Stimulated activated naive CD4-positive, alpha-beta T cell treated with Interleukin-2 at 50 U/mL for 16 hours (primary cell): ENCODE measurements at regions not wholly inside any gene's neighbourhood (a gene's known extent, or its start where the extent isn't known, plus 50 kb on each side); places are given as distances from the start of the nearest gene placed in this dataset.
"Not testable (repeated sequence)": the region's sequence is repeated elsewhere in the genome, so short reads cannot be mapped to it uniquely, and the experiment has no call there.

Experiments used
- DNase-seq: peaks from one replicate; lab custom pipeline; 2025; lab: John Stamatoyannopoulos, UW

- peak; percentile 75 for DNase-seq
These were observed 85.2 kb upstream of the NDUFV2 start for GRCh38 chr18:9017167-9017904.

- no peak for DNase-seq
These were observed 84.6 kb upstream of the NDUFV2 start for GRCh38 chr18:9017905-9018227.

GRCh38 chr18:9019135-9019534 lies 83.4 kb upstream of the NDUFV2 start:
- DNase-seq = no peak

GRCh38 chr18:9020221-9020620 lies 82.3 kb upstream of the NDUFV2 start:
- no peak for DNase-seq

- no peak for DNase-seq
These were observed 81.0 kb upstream of the NDUFV2 start for GRCh38 chr18:9021458-9021857.

- DNase-seq = no peak
These were observed 79.9 kb upstream of the NDUFV2 start for GRCh38 chr18:9022397-9023155.

GRCh38 chr18:9024031-9024646 lies 78.4 kb upstream of the NDUFV2 start:
- DNase-seq = not testable (repeated sequence)

- no peak for DNase-seq
These were observed 77.2 kb upstream of the NDUFV2 start for GRCh38 chr18:9025091-9025838.

- DNase-seq = no peak
These were observed 73.4 kb upstream of the NDUFV2 start for GRCh38 chr18:9029131-9029530.

- DNase-seq = no peak
These were observed 70.0 kb upstream of the NDUFV2 start for GRCh38 chr18:9032519-9032918.

- DNase-seq = no peak
These were observed 64.1 kb upstream of the NDUFV2 start for GRCh38 chr18:9038277-9038871.

GRCh38 chr18:9039441-9040071 lies 62.9 kb upstream of the NDUFV2 start:
- no peak for DNase-seq

- DNase-seq = no peak
These were observed 59.6 kb upstream of the NDUFV2 start for GRCh38 chr18:9042766-9043481.

GRCh38 chr18:9043581-9043980 lies 58.9 kb upstream of the NDUFV2 start:
- no peak for DNase-seq

GRCh38 chr18:9047715-9048114 lies 54.8 kb upstream of the NDUFV2 start:
- no peak for DNase-seq

- no peak for DNase-seq
These were observed 54.3 kb upstream of the NDUFV2 start for GRCh38 chr18:9048236-9048635.

GRCh38 chr18:9048808-9049494 lies 53.5 kb upstream of the NDUFV2 start:
- no peak for DNase-seq

GRCh38 chr18:9049495-9049809 lies 53.0 kb upstream of the NDUFV2 start:
- DNase-seq = no peak

- not testable (repeated sequence) for DNase-seq
These were observed 51.7 kb upstream of the NDUFV2 start for GRCh38 chr18:9050628-9051284.
